ENCODE measurements at regions not wholly inside any gene's neighbourhood (a gene's known extent, or its start where the extent isn't known, plus 50 kb on each side); places are given as distances from the start of the nearest gene placed in this dataset.

DNA sequence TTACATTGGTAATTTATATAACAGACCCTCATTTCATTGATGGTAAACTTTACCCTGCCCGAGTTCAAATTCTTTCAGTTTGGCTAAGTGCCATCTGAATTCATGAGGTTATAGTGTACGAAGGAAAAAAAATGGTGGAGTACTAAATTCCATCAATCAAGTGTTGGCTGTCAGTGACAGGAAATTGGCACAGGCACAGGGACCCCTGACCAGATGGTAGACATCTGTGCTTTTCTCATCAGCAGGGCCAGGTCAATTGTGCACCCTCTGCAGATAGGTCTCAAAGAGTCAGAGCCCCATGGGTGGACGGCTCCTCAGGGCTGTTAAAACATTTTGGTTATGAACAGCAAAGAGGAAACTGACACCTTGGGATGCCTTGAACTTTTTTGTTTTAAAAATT is 439.2 kb downstream of the SETBP1 start:
- DNase-seq (ENCODE audit: low spot score) = no peak

DNA sequence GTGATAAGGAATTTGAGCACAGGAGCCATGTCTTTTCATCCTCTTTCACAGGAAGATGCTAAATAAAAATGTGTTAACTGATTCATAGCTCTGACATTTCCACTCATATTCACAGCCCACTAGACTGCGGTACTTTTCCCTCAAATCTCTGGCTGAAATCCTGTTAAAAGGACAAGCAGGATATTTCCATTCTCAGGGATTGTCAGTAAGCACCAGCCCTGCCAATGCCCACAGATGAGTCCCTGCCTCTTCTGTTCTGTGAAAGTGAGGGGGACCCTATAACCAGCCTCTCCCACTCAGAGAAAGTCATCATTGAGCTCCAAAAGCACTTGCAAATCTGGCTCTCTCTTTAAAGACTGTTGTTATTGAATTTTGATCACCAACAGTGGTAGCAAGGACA is 440.5 kb downstream of the SETBP1 start:
- DNase-seq (ENCODE audit: low spot score) = no peak

DNA sequence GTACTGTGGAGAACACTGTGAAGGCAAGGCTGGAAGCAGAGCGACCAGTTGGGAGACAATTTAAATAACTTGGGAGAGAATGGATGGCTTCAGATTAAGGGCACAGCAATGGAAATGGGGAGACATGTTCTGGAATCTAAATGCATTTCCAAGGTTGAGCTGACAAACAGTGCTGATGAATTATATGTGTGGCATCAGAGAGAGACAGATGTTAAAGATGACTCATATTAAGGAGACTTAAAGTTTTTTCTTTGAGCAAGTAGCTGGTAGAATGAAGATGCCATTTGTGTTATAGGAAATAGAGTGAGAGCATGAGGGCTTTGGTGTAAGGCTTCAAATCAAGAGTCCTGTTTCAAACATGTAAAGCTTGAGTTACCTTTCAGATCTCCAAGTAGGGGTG is 441.8 kb downstream of the SETBP1 start:
- no peak for DNase-seq (ENCODE audit: low spot score)

DNA sequence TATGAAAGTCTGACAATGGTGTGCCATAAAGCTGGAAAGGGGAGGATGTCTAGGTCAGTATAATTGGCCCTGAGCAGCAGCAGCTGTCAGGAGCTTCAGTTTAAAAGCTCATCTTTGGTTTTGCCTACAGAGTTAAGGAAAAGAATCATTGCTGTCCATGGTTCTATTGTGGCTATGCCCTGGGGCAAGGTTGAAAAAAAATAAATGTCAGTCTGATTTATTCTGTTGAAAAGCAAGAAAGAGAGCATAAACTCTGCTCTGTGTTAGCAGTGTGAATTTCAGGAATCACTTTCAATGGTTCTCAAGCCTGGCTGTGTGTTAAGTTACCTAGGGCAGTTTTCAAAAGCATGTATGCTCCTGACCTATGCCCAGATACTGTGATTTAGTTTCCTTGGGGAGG is 446.7 kb downstream of the SETBP1 start:
- DNase-seq (ENCODE audit: low spot score) = no peak

DNA sequence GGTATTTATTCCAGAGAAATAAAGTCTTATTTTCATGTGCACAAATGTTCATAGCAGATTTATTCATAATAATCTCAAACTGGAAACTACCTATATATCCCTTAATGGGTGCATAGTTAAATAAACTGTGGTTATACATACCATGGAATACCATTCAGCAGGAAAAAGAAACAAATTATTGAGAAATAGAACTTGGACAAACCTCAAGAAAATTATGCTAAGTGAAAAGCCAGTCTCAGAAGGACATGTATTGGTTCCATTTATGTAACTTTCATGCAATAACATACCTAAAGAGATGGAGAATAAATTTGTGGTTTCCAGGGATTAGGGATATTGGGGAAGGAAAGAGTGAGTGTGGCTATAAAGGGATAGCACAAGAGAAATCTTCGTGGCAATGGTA is 452.6 kb downstream of the SETBP1 start:
- no peak for DNase-seq (ENCODE audit: low spot score)

DNA sequence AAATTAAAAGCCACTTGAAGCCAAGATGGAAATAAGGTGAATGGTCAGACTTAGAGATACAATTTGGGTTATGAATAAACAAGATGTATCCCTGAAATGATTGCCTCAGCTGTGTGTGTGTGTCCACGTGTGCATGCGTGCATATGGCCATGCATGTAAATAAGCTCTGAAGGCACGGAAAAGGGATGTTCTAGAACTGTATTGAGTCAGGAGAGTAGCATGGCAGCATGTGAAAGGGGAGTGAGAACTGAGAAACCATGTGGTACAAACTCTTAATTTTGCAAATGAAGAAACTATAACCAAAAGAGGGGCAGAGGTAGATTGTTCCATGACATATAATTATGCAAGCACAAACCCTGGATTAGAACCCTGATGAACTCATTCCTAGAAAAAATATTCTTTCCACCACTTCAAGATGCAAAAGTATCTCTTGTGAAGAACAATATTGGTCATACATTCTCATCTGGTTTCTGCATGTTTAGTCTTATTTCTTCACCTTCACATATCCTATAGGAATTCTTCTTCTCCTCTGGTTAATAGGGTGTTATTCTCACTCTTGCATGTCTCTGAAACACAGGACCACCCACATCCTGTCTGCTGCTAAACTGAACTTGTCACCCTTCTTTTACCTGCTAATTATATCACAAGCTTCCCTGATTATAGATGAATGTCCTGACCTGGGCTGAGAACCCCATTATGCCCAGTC is 455.8 kb downstream of the SETBP1 start:
- DNase-seq (ENCODE audit: low spot score) = no peak

DNA sequence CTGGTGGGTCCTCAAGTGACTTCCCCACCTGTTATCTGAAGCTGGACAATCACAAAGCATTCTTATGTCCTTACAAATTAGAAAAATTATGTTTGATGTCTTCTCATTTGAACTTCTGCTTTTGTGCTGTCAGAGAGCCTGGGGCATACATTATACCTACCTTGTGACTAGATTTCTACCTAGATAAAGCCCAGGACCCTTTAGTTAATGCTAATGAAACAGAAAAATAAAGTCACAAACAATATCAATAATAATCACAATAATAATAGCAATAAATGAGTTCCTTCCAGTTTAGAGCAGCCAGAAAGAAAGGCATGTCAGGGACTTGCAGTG is 456.4 kb downstream of the SETBP1 start:
- DNase-seq (ENCODE audit: low spot score) = no peak

DNA sequence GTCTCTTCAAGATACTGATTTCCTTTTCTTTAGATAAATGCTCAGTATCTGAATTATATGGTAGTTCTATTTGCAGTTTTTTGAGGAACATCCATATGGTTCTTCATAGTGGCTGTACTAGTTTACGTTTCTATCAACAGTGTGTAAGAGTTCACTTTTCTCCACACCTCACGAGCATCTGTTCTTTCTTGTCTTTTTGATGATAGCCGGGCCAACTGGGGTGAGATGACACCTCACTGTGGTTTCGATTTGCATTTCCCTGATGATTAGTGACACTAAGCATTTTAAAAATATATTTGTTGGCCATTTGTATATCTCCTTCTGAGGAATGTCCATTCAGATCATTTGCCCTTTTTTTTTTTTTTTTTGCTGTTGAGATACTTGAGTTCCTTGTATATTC is 458.8 kb downstream of the SETBP1 start:
- DNase-seq (ENCODE audit: low spot score) = no peak

DNA sequence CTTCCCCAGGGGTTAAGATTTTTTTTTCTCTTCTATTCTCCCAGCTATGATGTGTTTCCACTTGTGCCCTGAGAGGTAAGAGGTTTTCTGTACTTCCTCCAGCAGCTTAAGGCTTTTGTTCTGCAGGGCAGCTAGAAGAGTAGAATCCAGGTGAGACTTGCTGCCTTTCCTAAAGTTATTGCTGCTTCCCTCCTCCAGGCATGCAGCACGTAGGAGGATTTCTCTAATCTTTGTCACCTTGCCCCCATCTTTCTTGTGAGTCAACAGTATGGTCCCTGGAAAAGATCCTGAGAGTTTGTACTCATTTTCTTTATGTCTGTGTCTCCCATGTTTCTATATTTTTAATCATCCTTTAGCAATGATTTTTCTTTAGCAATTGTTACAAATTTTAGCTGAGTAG is 462.2 kb downstream of the SETBP1 start:
- DNase-seq (ENCODE audit: low spot score) = no peak

DNA sequence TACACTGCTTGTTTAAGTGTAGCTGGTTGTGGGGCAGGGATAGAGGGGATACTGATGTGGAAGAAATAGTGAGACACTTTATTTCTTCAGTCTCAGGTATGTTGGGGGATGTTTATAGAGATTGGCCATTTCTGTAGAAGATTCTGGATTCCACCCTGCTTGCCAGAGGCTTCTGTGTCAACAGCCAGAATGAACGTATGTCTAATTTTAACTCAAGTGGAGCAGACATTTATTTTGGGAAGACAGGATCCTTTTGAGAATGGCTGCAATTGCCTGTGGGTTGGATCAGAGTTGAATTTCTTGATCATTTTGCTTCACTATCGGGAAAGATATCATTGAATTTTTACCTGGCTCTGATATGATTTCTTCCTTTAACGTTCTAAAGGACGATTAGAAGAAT is 465.6 kb upstream of the SLC14A2 start:
- DNase-seq (ENCODE audit: low spot score) = no peak

DNA sequence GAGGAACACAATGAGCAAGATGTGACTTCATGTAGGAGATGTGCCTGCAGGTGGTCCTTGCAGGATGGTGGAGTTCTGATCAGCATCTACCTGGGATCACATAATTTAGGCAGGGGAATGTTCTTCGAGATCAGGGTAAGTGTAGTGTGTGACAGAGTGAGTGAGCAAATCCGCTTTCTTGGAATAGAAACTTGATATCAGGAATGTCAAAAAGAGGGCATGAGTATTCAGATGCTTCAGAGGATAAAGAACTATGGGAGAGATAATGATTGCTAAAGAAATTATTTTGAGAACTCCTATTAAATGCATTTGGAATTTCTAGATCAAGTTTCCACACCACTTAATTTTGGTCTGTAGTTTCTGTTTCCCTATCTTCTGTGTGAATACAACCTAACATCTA is 463.6 kb upstream of the SLC14A2 start:
- DNase-seq (ENCODE audit: low spot score) = no peak

DNA sequence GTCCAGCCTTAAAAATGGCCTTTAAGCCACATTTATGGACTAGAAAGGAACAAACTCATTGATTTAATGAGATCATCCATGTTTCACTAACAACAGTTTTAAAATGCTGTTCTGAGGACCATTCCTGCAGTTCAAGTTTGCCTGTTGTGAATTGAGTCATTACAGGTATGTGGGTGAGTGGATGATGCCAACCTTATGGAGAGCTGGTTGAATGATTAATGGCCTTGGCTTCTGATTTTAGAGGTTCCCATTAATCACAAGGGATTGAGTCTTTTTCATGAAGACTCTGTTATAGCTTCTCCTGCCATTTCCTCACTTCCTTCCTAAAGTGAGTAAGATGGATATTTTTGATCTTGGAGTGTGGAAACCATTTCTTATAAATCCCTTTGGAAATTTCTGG is 459.8 kb upstream of the SLC14A2 start:
- no peak for DNase-seq (ENCODE audit: low spot score)

DNA sequence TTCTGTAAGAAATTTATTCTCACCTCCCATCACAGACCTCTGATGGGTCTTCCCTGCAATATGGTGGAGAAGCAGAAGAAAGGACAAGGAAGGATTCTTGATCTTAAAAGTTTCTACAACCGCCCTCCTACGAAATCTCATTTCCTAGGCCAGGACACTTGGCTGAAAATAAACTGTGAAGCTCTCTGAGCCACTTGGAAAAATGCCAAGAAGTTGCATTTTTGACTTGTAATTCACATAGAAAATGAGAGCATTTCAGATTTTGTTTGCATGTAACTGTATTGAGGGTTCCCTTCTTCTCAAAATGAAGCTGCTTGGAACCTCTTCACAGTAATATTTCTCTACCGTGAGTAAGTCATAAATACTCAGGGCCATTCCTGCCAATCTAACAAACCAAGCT is 458.3 kb upstream of the SLC14A2 start:
- DNase-seq (ENCODE audit: low spot score) = no peak

DNA sequence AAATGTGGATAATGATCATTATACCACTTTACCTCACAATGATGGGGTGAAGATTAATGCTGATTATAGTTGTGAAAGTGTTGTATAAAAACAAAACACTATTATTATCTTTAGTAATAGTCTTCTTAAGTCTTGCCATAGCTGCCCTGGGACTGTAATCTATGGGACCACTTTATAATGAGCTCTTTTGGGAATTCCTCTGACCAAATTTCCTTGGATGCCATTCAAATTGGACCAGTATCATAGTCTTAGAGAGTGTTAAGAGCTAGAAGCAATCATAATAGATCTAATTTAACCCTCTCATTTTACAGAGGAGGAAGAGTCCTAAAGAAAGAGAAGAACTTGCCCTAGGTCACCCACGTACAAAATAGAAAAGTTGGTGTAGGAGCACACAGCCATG is 457.7 kb upstream of the SLC14A2 start:
- DNase-seq (ENCODE audit: low spot score) = no peak

DNA sequence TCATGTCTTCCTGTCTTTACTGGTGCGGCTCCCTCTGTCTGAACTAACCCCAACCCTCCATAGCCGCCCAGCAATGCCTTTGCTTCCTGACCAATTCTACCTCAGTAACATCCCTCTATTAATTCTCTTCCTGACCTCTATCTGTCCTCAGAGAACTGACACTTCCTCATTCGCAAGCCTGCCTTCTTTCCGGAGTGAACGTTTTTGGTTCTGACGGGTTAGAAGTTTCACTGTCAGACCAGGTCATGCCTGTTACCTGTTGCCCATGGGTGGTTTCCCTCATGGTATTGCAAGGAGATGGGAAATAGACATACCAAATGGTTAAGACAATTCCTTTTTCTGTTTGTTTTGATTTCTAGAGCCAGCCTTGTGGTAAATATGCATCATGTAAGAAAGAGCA is 453.4 kb upstream of the SLC14A2 start:
- no peak for DNase-seq (ENCODE audit: low spot score)

DNA sequence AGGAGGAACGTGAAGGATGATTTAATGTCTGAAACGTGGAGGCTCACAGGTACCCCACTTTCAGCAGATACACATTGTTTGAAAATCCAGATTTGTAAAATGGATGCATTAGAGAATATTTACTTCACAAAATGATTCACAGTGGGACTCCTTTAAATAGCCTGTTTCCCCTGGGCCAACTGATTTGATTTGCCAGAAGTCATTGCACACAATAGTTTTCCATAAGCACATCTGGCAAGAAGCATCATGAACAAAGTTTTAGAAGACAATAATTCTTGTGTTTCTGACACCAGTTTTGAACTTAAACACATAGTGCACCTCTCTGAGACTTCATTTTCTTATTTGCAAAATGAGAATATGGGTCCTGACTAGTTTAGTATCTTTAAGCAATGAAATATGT is 451.4 kb upstream of the SLC14A2 start:
- no peak for DNase-seq (ENCODE audit: low spot score)

DNA sequence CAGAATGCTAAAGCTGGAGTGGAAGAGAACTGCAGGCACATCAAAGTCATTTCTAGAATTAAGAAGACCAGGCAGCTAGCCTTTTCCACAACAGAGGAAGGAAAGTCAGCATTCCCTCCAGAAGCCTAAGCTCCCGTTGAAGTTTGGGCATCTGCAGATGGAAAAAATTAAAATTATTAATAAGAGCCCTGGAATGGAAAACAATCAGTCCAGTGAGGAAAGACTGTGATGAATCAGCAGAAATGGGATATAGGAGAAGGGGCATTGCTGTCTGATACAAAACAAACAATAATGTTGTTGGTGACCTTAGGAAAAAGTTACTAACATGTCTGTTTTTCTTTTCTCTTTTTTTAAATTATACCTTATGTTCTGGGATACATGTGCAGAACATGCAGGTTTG is 450.7 kb upstream of the SLC14A2 start:
- DNase-seq (ENCODE audit: low spot score) = no peak

DNA sequence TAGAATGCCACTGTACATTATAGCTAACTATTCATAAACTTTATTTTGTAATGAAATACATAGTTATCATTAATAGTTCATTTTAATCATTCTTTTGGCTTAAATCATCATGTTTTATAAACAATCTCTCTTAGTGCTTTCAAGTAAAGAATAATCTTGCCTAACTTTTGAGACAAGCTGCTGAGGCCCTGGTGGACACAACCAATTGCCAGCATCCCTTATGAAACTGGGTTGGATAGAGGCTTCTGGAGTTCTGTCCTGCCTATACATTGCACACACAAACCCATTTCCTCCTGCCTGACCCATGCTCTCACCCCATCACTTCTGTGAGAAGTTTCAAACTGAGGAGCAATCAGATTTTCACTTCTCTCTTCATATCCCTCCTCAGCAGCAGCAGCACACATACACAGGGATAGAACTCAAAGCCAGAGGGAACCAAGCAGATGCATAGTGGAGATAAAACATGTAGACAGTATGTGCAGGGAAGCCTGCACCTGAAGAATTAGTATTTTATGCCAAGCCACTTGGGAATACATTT is 450.0 kb upstream of the SLC14A2 start:
- no peak for DNase-seq (ENCODE audit: low spot score)

DNA sequence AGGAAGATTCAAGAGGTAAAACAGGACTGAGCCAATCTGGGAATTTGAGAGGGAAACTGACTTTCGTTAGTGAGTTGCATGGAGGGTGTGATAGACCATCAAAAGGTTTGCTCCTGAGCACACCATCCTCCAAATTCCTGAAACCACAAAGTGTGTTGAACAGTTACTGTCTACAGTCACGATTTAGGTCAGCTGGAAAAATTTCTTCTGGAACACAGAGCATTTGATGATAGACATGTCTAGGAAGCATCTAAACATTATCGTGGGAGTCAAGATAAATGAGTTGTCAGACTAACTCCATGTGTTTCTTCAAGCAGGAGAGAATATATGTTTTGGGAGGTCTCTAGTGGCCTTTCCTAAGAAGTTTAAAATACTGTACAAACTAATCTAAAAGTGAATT is 449.4 kb upstream of the SLC14A2 start:
- no peak for DNase-seq (ENCODE audit: low spot score)

DNA sequence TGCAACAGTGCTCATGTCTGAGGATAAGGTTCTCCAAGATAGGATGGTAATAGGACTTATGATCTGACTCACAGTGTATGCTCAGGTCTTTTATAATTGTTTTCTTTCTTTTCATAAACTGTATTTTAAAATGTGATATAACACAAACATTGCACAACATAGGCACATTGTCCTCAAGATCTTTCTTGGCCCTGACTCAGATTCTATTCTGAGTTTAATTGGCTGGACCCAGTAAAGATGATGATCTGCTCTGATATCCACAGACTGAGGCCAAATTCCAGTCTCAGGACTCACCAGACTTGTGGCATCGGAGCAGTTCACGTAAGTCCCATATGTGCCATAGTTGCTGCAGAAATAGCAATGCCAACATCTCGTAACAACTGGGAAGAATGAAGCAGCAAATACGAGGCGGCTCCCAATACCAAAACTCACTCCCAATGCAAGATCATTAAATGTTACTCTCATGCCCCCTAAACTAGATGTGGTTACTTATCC is 448.9 kb upstream of the SLC14A2 start:
- no peak for DNase-seq (ENCODE audit: low spot score)

DNA sequence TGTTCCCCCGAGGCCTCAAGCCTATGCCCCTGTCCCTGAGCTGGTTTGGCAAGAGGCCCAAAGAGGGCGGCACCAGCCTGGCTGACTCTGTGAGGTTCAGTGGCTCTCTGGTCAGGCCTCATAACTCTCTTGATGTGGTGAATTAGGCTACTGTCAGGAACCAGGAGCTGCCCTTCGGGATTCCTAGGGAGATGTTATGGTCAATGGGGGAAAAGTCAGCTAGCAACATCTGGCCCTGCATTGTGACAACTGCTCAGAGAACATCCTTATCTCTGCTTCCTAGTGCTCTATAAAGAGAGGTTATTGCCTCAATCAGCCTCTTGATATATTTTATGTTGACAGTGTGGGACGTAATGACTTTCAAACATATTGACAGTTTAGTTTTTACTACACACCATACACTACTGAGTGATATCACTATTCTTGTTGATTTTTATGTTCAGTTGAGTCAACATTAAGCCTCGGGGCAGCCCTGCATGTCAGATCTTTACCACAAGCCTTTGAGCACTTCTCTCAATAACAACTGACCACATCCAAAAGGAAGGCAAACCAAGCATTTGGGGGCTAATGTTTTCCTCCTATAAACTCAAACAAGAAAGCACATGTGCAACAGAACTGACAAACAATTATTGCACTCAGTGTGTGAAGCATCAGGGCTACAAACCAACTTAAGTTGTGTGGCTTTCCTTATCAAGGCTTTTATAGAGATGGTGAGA is 448.3 kb upstream of the SLC14A2 start:
- no peak for DNase-seq (ENCODE audit: low spot score)

DNA sequence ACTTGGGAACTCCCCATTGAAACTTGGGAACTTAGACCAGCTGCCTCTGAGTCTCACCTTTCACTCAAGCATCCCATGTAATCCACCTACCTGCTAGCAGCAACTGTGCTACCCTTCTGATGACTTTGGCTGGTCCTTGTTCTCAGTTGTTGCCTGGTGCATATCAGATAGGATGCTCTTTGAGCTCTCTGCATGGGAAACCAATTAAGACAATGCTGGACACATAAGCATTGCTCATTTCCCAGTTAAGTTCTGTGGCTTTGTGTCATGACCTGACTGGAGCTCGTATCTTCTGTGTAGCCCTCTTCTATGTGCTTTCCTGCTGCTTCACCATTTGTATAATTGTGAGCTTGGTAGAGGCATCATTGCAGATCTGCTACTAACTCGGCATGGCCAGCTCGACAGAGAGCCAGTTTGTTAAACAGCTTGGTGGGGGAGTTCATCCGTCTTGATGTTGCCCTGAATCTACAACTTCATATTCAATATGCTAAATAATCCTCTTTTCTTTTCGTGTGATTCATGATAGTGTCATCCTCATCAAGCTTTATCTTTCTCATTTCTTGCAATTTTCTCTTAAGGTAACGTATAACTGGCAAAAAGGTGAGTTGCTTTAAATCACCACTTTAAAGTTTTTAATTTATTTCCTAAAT is 447.5 kb upstream of the SLC14A2 start:
- DNase-seq (ENCODE audit: low spot score) = no peak

All from mucosa of gallbladder (tissue), 1 donor.